ENCODE measurements at regions not wholly inside any gene's neighbourhood (a gene's known extent, or its start where the extent isn't known, plus 50 kb on each side); places are given as distances from the start of the nearest gene placed in this dataset.

DNA sequence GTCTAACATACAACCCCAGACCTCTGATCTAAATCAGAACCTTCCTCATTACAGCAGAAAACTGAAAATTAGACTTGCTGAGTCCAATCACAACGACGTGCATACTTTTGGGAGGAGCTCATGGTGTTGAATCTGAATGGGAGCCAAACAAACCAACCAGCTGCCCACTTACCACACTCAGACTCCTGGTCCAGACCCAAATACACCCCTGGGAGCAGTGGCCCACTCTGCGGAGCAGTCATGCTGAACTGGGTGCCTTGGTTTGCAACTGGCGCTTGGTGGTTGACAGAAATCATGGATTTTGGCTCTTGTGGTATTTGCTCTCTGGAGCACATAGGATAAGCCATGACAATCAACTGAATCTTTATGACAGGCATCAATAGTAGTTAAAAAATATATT is 253.6 kb upstream of the TNP1 start (continued):
- TF ChIP-seq, protein P1, sequence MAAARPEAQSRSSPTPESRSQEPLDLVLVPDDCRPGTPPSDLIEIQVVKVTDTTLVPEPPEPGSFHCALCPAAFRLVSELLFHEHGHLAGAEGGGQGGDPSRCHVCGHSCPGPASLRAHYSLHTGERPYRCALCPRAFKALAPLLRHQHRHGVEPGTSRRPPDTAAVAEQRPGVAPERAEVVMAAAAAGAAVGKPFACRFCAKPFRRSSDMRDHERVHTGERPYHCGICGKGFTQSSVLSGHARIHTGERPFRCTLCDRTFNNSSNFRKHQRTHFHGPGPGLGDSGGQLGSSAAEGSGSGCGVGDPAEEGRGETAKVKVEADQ (CRISPR knock-in tag; IDR thresholded peaks at IDR 0.05; ENCODE audit: borderline replicate concordance): no peak
- TF ChIP-seq AFF4 (CRISPR knock-in tag; IDR thresholded peaks at IDR 0.05) (no peak), SCMH1 (CRISPR knock-in tag; IDR thresholded peaks at IDR 0.05; ENCODE audit: borderline replicate concordance) (no peak), ZNF138 (CRISPR knock-in tag; IDR thresholded peaks at IDR 0.05; ENCODE audit: low read depth) (no peak)

DNA sequence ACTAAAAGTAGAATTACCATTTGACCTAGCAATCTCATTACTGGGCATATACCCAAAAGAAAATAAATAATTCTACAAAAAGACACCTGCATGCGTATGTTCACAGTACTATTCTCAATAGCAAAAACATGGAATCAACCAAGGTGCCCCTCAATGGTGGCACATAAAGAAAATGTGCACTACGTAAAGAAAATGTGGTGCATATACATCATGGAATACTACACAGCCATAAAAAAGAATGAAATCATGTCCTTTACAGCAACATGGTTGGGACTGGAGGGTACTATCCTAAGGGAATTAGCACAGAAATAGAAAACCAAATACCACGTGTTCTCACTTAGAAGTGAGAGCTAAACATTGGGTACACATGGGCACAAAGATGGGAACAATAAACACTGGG is 250.7 kb upstream of the TNP1 start:
- CTCF ChIA-PET (ENCODE audit: low intra/inter-chr PET ratio, low total read pairs): no interaction called here

More for the DNA sequence above, 250.7 kb upstream of the TNP1 start:
- Histone ChIP-seq H3K9ac (ENCODE audit: insufficient read depth, low read depth, low read length) (no peak overlapping the region), H3K27me3 (ENCODE audit: control insufficient read depth in 1 of 2, insufficient read depth in 2 of 2, low read length in 2 of 2) (0 out of 5 replicates have a peak, but pooled peaks cover 0 to 7% of the 10 kb centered on the region in 2 experiments), H3K4me2 (ENCODE audit: low read depth, low read length) (no peak overlapping the region), H2AFZ (ENCODE audit: low read length) (no peak overlapping the region), H3K4me3 (replicated peaks in 1 of 3; ENCODE audit: insufficient read depth in 1 of 3, low read depth in 2 of 3, low read length in 3 of 3) (no peak overlapping the region), H3K4me1 (ENCODE audit: insufficient read depth, low read length) (no peaks in the 10 kb centered on the region), H3K36me3 (replicated peaks in 1 of 2; ENCODE audit: control insufficient read depth in 1 of 2, insufficient read depth in 2 of 2, low read length in 2 of 2) (no peaks in the 10 kb centered on the region), H3K27ac (ENCODE audit: extremely low read length, insufficient read depth, low read length) (no peak overlapping the region), H4K20me1 (ENCODE audit: insufficient read depth, low read length) (no peaks in the 10 kb centered on the region), H3K9me3 (ENCODE audit: low read length) (no peaks in the 10 kb centered on the region), H3K79me2 (ENCODE audit: insufficient read depth, low read length) (no peaks in the 10 kb centered on the region)
- TF ChIP-seq HMG20A (CRISPR knock-in tag; IDR thresholded peaks at IDR 0.05; ENCODE audit: borderline replicate concordance): no peak
- TF ChIP-seq, protein P2, sequence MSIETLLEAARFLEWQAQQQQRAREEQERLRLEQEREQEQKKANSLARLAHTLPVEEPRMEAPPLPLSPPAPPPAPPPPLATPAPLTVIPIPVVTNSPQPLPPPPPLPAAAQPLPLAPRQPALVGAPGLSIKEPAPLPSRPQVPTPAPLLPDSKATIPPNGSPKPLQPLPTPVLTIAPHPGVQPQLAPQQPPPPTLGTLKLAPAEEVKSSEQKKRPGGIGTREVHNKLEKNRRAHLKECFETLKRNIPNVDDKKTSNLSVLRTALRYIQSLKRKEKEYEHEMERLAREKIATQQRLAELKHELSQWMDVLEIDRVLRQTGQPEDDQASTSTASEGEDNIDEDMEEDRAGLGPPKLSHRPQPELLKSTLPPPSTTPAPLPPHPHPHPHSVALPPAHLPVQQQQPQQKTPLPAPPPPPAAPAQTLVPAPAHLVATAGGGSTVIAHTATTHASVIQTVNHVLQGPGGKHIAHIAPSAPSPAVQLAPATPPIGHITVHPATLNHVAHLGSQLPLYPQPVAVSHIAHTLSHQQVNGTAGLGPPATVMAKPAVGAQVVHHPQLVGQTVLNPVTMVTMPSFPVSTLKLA (IDR thresholded peaks at IDR 0.05): peak; percentile 74
- FAIRE-seq (no peak), DNase-seq (ENCODE audit: low spot score) (no peak), ATAC-seq (no peak)
- under 1% methylated on average over 3 of the region's 3 CpGs for WGBS (ENCODE audit: low lambda C conversion rate)
- POLR2A ChIA-PET: no interaction called here
- in situ Hi-C loops (cut with HindIII; ENCODE audit: extremely low pct_ligation_motif_present, low pct_unique_long_range_greater_than_20kb) (no loop called here), intact Hi-C loops (cut with micrococcal nuclease; ENCODE audit: unreplicated experiment) (no loop called here)
- BruUV-seq (replicated peaks): no TSS peak
